ENCODE measurements at regions not wholly inside any gene's neighbourhood (a gene's known extent, or its start where the extent isn't known, plus 50 kb on each side); places are given as distances from the start of the nearest gene placed in this dataset.

- Histone ChIP-seq H3K79me2 (ENCODE audit: insufficient read depth, low read length) (no peaks in the 10 kb centered on the region), H3K4me3 (replicated peaks in 1 of 2; ENCODE audit: low read depth in 1 of 2, low read length in 2 of 2) (no peak overlapping the region), H4K20me1 (ENCODE audit: insufficient read depth) (no peaks in the 10 kb centered on the region), H3K4me1 (ENCODE audit: control insufficient read depth in 1 of 2, insufficient read depth in 2 of 2, low read length in 2 of 2) (peaks cover 7 to 22% of the 10 kb centered on the region in 2 experiments), H3K27me3 (ENCODE audit: insufficient read depth, low read length) (no peaks in the 10 kb centered on the region), H2AFZ (ENCODE audit: low read depth, low read length, poor library complexity, severe bottlenecking) (no peak overlapping the region), H3K4me2 (ENCODE audit: low read length) (no peak overlapping the region), H3K9me3 (ENCODE audit: control insufficient read depth in 1 of 2, insufficient read depth in 1 of 2, low read depth in 1 of 2, low read length in 2 of 2) (no peaks in the 10 kb centered on the region; a peak in 1 of 4 replicates), H3K27ac (ENCODE audit: low read depth, low read length) (no peak overlapping the region), H3K9me2 (ENCODE audit: insufficient read depth) (no peaks in the 10 kb centered on the region), H3K9ac (ENCODE audit: low read length) (no peak overlapping the region), H3K36me3 (ENCODE audit: control insufficient read depth in 1 of 2, insufficient read depth in 2 of 2, low read length in 2 of 2) (no peaks in the 10 kb centered on the region)
- RAD21 ChIA-PET (ENCODE audit: low non-redundant PET in 1 of 2, low total read pairs in 2 of 2, uncharacterized antibody in 2 of 2, unreplicated experiment in 2 of 2), result no interaction called here
- DNase-seq (ENCODE audit: low read depth, low spot score), result no peak
- BruUV-seq (replicated peaks), result no TSS peak
- intact Hi-C loops (cut with micrococcal nuclease), result no loop called here
- TF ChIP-seq EGR1 (IDR thresholded peaks at IDR 0.05; ENCODE audit: low read depth) (no peak), ZNF274 (IDR thresholded peaks at IDR 0.05; ENCODE audit: low read depth, low read length) (no peak)
- no peak for ATAC-seq
- POLR2A ChIA-PET, result no interaction called here
- CTCF ChIA-PET, result no interaction called here
Observed at GRCh38 chr1:30009720-30010119, 713.7 kb downstream of the MATN1 start.

- Histone ChIP-seq H3K27ac (ENCODE audit: low read depth, low read length) (no peak overlapping the region), H3K4me1 (ENCODE audit: control insufficient read depth in 1 of 2, insufficient read depth in 2 of 2, low read length in 2 of 2) (peaks cover 7 to 22% of the 10 kb centered on the region in 2 experiments), H3K9ac (ENCODE audit: low read length) (no peak overlapping the region), H3K27me3 (ENCODE audit: insufficient read depth, low read length) (no peaks in the 10 kb centered on the region), H4K20me1 (ENCODE audit: insufficient read depth) (no peaks in the 10 kb centered on the region), H3K36me3 (ENCODE audit: control insufficient read depth in 1 of 2, insufficient read depth in 2 of 2, low read length in 2 of 2) (no peaks in the 10 kb centered on the region), H3K9me2 (ENCODE audit: insufficient read depth) (no peaks in the 10 kb centered on the region), H3K79me2 (ENCODE audit: insufficient read depth, low read length) (no peaks in the 10 kb centered on the region), H3K9me3 (ENCODE audit: control insufficient read depth in 1 of 2, insufficient read depth in 1 of 2, low read depth in 1 of 2, low read length in 2 of 2) (no peaks in the 10 kb centered on the region; a peak in 1 of 4 replicates), H3K4me3 (replicated peaks in 1 of 2; ENCODE audit: low read depth in 1 of 2, low read length in 2 of 2) (no peak overlapping the region), H2AFZ (ENCODE audit: low read depth, low read length, poor library complexity, severe bottlenecking) (no peak overlapping the region), H3K4me2 (ENCODE audit: low read length) (no peak overlapping the region)
- ATAC-seq (no peak), DNase-seq (ENCODE audit: low read depth, low spot score) (no peak)
- no TSS peak for BruUV-seq (replicated peaks)
- TF ChIP-seq TCF7L2 (IDR thresholded peaks at IDR 0.05; ENCODE audit: borderline replicate concordance, extremely low read depth, insufficient read depth, insufficient read length) (no peak), ZNF274 (IDR thresholded peaks at IDR 0.05; ENCODE audit: low read depth, low read length) (no peak), JUND (IDR thresholded peaks at IDR 0.05) (no peak), RAD21 (IDR thresholded peaks at IDR 0.05; ENCODE audit: low read depth) (no peak), EZH2 (IDR thresholded peaks at IDR 0.05) (no peak), SP1 (IDR thresholded peaks at IDR 0.05; ENCODE audit: low read depth) (no peak), REST (IDR thresholded peaks at IDR 0.05; ENCODE audit: low read depth) (no peak), CTCF (IDR thresholded peaks at IDR 0.05 in 2 of 3, conservative IDR thresholded peaks at IDR 0.05 in 1 of 3; ENCODE audit: borderline replicate concordance in 1 of 3, insufficient read depth in 1 of 3, low read depth in 2 of 3, low read length in 2 of 3) (no peak), EGR1 (IDR thresholded peaks at IDR 0.05; ENCODE audit: low read depth) (no peak), FOSL1 (IDR thresholded peaks at IDR 0.05; ENCODE audit: low read depth) (no peak), POLR2A (IDR thresholded peaks at IDR 0.05; ENCODE audit: borderline replicate concordance, extremely low read depth, insufficient read depth, insufficient read length) (no peak)
- RAD21 ChIA-PET (ENCODE audit: low non-redundant PET in 1 of 2, low total read pairs in 2 of 2, uncharacterized antibody in 2 of 2, unreplicated experiment in 2 of 2), result no interaction called here
- POLR2A ChIA-PET, result no interaction called here
- intact Hi-C loops (cut with micrococcal nuclease), result no loop called here
- CTCF ChIA-PET, result no interaction called here
Observed at GRCh38 chr1:30008998-30009657, 714.3 kb downstream of the MATN1 start.

All from HCT116 (cell line).